ENCODE measurements at regions not wholly inside any gene's neighbourhood (a gene's known extent, or its start where the extent isn't known, plus 50 kb on each side); places are given as distances from the start of the nearest gene placed in this dataset.

- Histone ChIP-seq H3K36me3 (ENCODE audit: control insufficient read depth, insufficient read depth, low read length) (no peaks in the 10 kb centered on the region), H3K27me3 (ENCODE audit: control insufficient read depth, insufficient read depth, low read length) (no peaks in the 10 kb centered on the region), H3K4me3 (ENCODE audit: low read depth, low read length) (no peak overlapping the region)
- ChIA-PET POLR2A (no interaction called here), CTCF (interaction anchor here (2.0 kb wide), 1 partner anchor 11 kb away, joined by 7 read pairs; no protein-coding TSS in a partner anchor)
- no peak for DNase-seq (ENCODE audit: low read depth)
- TF ChIP-seq, protein P1, sequence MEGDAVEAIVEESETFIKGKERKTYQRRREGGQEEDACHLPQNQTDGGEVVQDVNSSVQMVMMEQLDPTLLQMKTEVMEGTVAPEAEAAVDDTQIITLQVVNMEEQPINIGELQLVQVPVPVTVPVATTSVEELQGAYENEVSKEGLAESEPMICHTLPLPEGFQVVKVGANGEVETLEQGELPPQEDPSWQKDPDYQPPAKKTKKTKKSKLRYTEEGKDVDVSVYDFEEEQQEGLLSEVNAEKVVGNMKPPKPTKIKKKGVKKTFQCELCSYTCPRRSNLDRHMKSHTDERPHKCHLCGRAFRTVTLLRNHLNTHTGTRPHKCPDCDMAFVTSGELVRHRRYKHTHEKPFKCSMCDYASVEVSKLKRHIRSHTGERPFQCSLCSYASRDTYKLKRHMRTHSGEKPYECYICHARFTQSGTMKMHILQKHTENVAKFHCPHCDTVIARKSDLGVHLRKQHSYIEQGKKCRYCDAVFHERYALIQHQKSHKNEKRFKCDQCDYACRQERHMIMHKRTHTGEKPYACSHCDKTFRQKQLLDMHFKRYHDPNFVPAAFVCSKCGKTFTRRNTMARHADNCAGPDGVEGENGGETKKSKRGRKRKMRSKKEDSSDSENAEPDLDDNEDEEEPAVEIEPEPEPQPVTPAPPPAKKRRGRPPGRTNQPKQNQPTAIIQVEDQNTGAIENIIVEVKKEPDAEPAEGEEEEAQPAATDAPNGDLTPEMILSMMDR (IDR thresholded peaks at IDR 0.05; ENCODE audit: insufficient read depth, low read depth, low read length): no peak
Observed at GRCh38 chr5:153884612-153884957, 154.1 kb downstream of the FAM114A2 start.

DNA sequence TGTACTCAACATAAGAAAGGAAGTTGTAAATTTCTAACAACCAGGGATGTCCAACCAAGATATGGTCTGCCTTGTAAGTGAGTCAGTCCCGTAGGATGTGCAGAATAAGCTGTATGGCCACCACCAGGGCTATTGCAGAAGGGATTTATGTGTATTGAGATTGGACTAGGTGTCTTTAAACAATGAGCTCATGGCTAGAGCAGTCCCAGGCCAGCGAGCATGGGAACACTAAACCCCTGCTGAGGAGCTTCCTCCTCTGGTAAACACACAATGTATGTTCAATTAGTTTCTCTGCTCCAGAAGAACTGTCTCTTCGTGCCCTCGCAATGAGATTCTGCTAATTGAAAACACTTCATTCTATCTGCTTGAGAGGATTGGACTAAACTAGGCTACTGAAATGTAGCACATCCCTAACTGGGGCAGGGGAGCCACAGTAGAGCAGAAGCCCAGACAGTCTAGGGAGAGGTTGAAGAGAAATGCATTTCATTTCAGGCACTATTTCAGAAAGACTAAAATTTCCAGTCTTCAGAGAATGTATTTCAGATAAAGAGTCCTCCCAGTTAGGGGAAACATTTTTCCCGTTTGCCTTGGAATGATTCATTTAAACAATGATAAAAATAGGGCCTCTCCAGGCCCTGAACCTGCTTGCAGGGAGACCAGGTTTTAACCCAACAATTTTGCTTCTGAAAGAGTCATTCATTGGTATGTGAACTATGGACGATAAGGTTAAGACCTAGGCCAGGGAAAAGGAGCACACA lies 154.7 kb downstream of the FAM114A2 start:
- Histone ChIP-seq H3K36me3 (ENCODE audit: control insufficient read depth, insufficient read depth, low read length) (no peaks in the 10 kb centered on the region), H3K27me3 (ENCODE audit: control insufficient read depth, insufficient read depth, low read length) (no peaks in the 10 kb centered on the region), H3K4me3 (ENCODE audit: low read depth, low read length) (no peak overlapping the region)
- TF ChIP-seq, protein P1 (IDR thresholded peaks at IDR 0.05; ENCODE audit: insufficient read depth, low read depth, low read length): 0 out of 2 replicates have a peak, but pooled peaks have one; percentile 11
- ChIA-PET POLR2A (interaction anchor here (0.5 to 1.0 kb wide), 5 partner anchors 16 to 425 kb away, joined by 3 to 4 read pairs (median 3); no protein-coding TSS in a partner anchor), CTCF (interaction anchor here (1.5 to 2.0 kb wide), 3 partner anchors 11 to 80 kb away, joined by 3 to 7 read pairs (median 5); no protein-coding TSS in a partner anchor)
- DNase-seq (ENCODE audit: low read depth): peak; percentile 90

- Histone ChIP-seq H3K4me3 (ENCODE audit: low read depth, low read length) (no peak overlapping the region), H3K27me3 (ENCODE audit: control insufficient read depth, insufficient read depth, low read length) (no peaks in the 10 kb centered on the region), H3K36me3 (ENCODE audit: control insufficient read depth, insufficient read depth, low read length) (no peaks in the 10 kb centered on the region)
- POLR2A ChIA-PET: no interaction called here
- CTCF ChIA-PET: no interaction called here
- TF ChIP-seq, protein P1 (IDR thresholded peaks at IDR 0.05; ENCODE audit: insufficient read depth, low read depth, low read length): no peak
- DNase-seq (ENCODE audit: low read depth): no peak
Observed at GRCh38 chr5:153881687-153882086, 157.0 kb downstream of the FAM114A2 start.

- CTCF ChIA-PET: interaction anchor here (0.7 to 1.6 kb wide), 3 partner anchors 9 to 85 kb away, joined by 3 to 7 read pairs (median 4); no protein-coding TSS in a partner anchor
- DNase-seq (ENCODE audit: low read depth): no peak
Observed at GRCh38 chr5:153880106-153880505, 158.6 kb downstream of the FAM114A2 start.

GRCh38 chr5:153879596-153879995 lies 159.1 kb downstream of the FAM114A2 start:
- CTCF ChIA-PET: interaction anchor here (0.7 to 1.6 kb wide), 3 partner anchors 9 to 86 kb away, joined by 3 to 7 read pairs (median 4); no protein-coding TSS in a partner anchor
- Histone ChIP-seq H3K4me3 (ENCODE audit: low read depth, low read length) (no peak overlapping the region), H3K27me3 (ENCODE audit: control insufficient read depth, insufficient read depth, low read length) (no peaks in the 10 kb centered on the region), H3K36me3 (ENCODE audit: control insufficient read depth, insufficient read depth, low read length) (no peaks in the 10 kb centered on the region)
- POLR2A ChIA-PET: no interaction called here
- no peak for DNase-seq (ENCODE audit: low read depth)
- TF ChIP-seq, protein P1 (IDR thresholded peaks at IDR 0.05; ENCODE audit: insufficient read depth, low read depth, low read length): no peak

More at GRCh38 chr5:153880106-153880505, 158.6 kb downstream of the FAM114A2 start:
- no peaks in the 10 kb centered on the region for H3K36me3 ChIP-seq (ENCODE audit: control insufficient read depth, insufficient read depth, low read length)
- TF ChIP-seq, protein P1 (IDR thresholded peaks at IDR 0.05; ENCODE audit: insufficient read depth, low read depth, low read length): no peak
- H3K4me3 ChIP-seq (ENCODE audit: low read depth, low read length): no peak overlapping the region
- H3K27me3 ChIP-seq (ENCODE audit: control insufficient read depth, insufficient read depth, low read length): no peaks in the 10 kb centered on the region
- POLR2A ChIA-PET: no interaction called here
